ENCODE measurements at regions not wholly inside any gene's neighbourhood (a gene's known extent, or its start where the extent isn't known, plus 50 kb on each side); places are given as distances from the start of the nearest gene placed in this dataset.
"Not testable (repeated sequence)": the region's sequence is repeated elsewhere in the genome, so short reads cannot be mapped to it uniquely, and the experiment has no call there.

- DNase-seq: not testable (repeated sequence)
Measured at GRCh38 chr15:84094720-84095119, 140.9 kb upstream of the GOLGA6L4 start.

GRCh38 chr15:84097053-84097452 is 138.5 kb upstream of the GOLGA6L4 start:
- not testable (repeated sequence) for DNase-seq

DNA sequence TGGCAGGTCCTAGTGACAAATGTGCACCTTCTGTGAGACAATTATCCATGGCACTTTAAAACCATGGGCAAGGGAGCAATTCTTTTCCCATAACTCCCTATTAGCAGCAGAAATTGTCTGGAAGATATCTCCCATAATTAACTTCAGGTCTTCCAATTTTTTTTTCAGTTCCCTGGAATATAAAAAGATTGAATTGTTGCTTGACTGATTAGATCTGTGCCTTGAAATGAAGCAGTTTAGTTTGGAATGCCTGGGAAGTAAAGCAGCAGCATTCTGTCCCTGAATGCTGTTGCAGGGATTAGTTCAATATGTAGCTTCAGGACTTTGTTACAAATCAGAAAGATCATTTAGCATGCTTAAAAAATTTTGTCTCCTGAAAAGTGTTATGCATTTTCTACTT is 137.0 kb upstream of the GOLGA6L4 start:
- no peak for DNase-seq

GRCh38 chr15:84099181-84099580 is 136.4 kb upstream of the GOLGA6L4 start:
- DNase-seq: peak; percentile 64

GRCh38 chr15:84103345-84103744 is 132.2 kb upstream of the GOLGA6L4 start:
- DNase-seq: no peak

DNA sequence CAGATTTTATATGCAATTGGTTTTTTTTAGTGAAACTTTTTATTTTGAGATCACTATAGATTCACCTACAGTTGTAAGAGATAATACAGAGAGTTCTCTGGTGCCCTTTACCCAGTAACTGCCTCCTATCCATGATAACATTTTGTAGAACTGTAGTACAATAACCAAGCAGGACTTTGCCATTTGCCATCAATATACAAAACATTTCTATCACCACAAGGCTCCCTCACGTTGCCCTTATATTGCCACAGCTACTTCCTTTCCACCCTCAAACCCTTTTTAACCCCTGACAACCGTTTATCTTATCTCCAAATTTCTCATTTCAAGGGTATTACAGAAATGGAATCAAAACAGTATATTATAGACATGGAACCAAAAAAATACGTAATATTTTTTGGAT is 130.7 kb upstream of the GOLGA6L4 start:
- DNase-seq: no peak

DNA sequence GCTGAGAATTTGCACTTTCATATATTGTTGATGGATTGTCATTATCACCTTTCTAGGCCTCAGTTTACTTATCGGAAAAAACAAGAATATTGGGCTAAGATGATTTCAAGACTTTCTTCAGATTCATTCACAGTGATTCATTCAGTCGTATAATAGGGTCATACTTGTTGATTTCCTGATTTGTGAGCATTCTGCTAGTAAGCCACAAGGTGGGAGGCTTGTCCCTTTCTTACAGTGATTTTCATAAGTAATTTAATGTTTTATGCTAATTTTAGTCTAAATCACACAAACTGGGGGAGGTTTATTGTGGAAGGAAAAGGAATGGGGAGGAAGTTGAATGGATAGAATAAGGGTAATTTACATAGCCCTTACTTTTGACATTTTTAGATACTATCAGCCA is 126.8 kb upstream of the GOLGA6L4 start:
- no peak for DNase-seq

GRCh38 chr15:84111575-84111974 is 124.0 kb upstream of the GOLGA6L4 start:
- DNase-seq: peak; percentile 37

GRCh38 chr15:84112025-84112424 is 123.5 kb upstream of the GOLGA6L4 start:
- DNase-seq: peak; percentile 73

DNA sequence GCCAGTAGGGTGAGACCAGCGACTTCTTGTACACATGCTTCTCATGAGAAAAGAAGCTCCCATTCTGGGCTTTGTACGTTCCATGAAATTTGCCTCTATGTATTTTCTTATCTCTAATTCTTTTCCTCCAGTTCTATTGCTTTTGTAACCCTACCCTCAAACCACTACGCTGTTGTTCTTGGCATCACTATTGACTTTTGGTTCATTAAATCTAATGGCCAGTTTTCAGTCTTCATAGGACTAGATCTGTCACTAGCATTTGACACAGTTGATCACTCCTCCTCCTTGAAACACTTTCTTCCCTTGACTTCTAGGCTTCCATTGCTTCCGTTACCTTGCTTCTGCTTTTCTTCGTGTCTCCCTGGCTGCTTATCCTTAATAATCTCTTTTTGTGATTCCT is 121.7 kb upstream of the GOLGA6L4 start:
- no peak for DNase-seq

- not testable (repeated sequence) for DNase-seq
Measured at GRCh38 chr15:84114680-84115079, 120.9 kb upstream of the GOLGA6L4 start.

DNA sequence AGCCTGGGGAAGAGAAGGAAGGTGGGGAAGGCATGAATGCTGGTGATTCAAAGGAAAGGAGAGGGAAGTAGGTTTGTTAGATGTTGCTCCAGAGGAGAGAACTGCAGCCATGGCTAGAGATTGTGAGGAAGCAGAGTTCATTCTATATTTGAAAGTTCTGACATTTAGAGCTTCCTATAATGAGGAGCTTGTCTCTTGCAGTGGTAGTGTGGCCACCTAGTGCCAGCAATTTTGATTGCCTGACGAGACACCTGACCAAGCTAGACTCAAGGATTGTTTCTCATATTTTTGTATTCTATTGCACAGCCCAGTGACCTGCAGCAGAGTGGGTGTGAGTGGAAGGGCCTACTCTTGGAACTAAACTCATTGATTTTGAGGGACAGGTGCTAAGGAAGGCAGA is 116.2 kb upstream of the GOLGA6L4 start:
- not testable (repeated sequence) for DNase-seq

GRCh38 chr15:84120903-84121302 is 114.7 kb upstream of the GOLGA6L4 start:
- not testable (repeated sequence) for DNase-seq

DNA sequence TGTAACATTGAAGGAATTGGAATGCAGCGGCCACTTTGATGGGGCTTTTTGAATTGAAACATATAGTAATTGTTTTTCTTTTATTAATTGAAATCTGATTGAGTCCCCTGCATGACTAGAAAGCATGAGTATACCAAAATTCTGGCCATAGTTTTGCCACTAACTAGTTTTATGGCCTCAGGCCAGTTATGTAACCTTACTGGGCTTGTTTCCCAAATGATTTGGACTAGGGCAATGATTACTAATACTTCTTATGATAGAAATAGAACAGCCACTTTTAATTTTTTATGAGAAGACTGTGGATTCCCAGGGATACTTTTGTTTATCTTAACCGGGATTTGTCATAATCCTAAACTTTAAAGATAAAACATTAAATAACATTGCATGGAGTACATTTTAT is 106.9 kb upstream of the GOLGA6L4 start:
- peak; percentile 29 for DNase-seq

- not testable (repeated sequence) for DNase-seq
Measured at GRCh38 chr15:84130098-84130831, 105.3 kb upstream of the GOLGA6L4 start.

DNA sequence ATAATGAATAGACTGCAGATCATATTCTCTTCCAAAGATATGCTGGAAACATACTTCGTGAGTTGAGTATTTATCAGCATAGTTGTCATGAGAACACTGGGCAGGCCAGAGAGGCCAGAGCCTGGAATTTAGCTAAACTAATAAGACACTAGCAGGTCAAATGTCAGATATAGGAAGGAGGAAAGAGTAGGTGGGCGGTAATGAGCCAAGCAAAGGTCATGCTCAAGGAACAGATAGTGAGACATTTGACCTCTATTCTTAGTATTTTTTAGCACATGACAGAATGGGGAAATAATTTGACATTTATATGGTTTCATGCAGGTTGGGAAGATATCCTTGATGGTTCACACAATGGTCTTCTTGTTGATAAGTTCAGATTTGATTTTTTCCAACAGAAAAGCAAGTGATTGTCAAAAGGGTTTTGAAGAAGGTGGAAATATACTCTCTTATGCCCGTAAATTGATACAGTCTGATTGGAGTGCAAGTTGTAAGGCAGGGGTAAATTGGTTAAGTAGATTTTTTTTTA is 99.6 kb upstream of the GOLGA6L4 start:
- DNase-seq: not testable (repeated sequence)

GRCh38 chr15:84142888-84143337 is 92.7 kb upstream of the GOLGA6L4 start:
- peak; percentile 60 for DNase-seq

DNA sequence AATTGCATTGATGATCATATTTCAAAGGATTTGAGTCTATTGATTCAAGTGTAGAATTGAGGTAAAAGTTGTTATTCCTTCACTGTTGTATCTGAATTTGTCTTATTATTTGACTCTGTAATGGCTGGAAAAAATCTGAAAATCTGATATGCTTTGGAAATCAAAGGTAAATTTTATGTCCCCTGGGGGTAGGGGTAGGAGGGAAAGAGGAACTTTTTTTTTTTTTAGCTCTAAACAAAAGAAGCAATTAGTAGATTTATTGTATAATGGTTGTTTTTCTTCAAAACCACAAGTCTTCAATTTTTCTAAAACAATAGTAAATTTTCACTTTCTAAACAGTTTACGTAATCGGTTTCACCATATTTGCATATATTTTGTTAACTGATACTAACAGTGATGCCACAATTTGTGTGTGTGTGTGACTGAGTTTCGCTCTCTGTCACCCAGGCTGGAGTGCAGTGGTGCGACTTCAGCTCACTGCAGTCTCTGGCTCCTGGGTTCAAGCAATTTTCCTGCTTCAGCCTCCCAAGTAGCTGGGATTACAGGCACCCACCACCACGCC is 91.7 kb upstream of the GOLGA6L4 start:
- no peak for DNase-seq

DNA sequence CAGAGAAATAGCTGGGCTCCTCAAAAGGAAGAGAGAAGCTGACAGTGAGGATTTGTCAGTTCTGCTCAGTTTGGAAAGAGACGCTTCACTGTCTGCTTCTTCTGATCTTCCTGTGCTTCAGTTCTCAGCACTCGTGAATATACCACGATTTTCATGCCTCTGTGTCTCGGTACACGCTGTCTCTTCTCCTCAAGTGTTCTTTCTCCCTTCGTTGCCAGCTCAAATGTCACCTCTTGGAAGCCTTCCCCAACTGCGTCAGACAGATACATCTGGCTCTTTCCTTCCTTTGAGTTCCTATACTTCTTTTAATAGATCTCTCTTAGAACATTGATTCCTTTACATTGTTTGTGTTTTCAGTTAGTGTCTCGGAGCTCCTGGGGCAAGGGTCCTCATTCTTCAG is 90.6 kb upstream of the GOLGA6L4 start:
- DNase-seq: not testable (repeated sequence)

DNA sequence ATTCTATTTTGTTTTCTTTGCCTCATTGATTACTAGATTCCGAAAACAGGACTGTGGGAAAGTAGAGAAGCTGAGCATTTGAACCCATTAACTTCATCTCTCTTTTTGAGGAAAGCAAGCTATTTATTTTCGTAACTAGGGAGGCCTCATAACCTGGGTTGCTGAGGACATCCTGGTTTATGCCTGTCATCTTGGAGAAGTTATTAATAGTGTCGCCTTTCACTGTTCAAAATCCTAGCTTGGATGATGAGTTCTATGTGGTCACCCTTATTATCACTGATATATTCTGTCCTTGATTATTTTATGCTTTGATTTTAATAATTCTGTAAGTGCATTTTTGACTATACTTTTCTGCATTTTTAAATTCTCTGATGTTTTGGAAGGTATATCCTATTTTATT is 89.3 kb upstream of the GOLGA6L4 start:
- DNase-seq: not testable (repeated sequence)

DNA sequence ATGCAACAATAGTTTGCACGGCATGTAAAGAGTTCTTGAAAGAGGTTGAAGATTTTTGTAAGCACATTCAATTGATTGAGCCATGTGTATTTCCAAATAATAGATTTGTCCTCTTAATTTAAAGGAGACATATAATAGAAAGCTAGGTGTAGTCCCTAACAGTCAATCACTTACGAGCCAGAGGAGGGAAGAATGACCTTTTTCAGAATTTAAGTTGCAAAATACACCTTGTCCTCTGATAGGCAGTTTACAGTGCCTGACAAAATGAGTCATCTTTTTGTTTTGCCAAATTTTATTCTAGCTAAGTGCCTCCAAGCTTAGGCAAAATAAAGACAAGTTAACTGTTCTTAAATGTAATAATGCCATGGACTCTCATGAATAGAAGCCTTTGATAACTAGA is 88.3 kb upstream of the GOLGA6L4 start:
- not testable (repeated sequence) for DNase-seq

GRCh38 chr15:84151205-84151931 is 84.2 kb upstream of the GOLGA6L4 start:
- peak; percentile 91 for DNase-seq

- not testable (repeated sequence) for DNase-seq
Measured at GRCh38 chr15:84152381-84152979, 83.1 kb upstream of the GOLGA6L4 start.
